Brain microvascular endothelial cell (primary cell): ENCODE measurements at regions not wholly inside any gene's neighbourhood (a gene's known extent, or its start where the extent isn't known, plus 50 kb on each side); places are given as distances from the start of the nearest gene placed in this dataset.

Source experiments
- DNase-seq: peaks from one replicate; pipeline ENCODE4 v3.0.0-alpha.2; 2020
- H3K27ac ChIP-seq: fragments of 250-450 bp; sonication (Bioruptor Pico); 2 replicates; pipeline ENCODE4 v1.5.1; 2020; ENCODE audit warnings: mild to moderate bottlenecking, moderate library complexity
- H3K27me3 ChIP-seq: fragments of 250-450 bp; sonication (Bioruptor Pico); replicated peaks from 2 replicates; pipeline ENCODE4 v1.5.1; 2020; ENCODE audit warnings: mild to moderate bottlenecking
- H3K36me3 ChIP-seq: fragments of 250-450 bp; sonication (Bioruptor Pico); replicated peaks from 2 replicates; pipeline ENCODE4 v1.5.1; 2020; ENCODE audit warnings: mild to moderate bottlenecking
- H3K4me3 ChIP-seq: 2 replicates; pipeline ENCODE4 v1.5.1; 2011; ENCODE audit warnings: low read depth, mild to moderate bottlenecking, control low read depth, low read length, moderate library complexity
- in situ Hi-C: cut with HindIII; loops from 2 replicates; pipeline ENCODE4 v1.10.0; 2017; ENCODE audit warnings: low sequenced_read_pairs, low pct_ligation_motif_present
- TF ChIP-seq, protein P1 (sequence below): IDR thresholded peaks from 2 replicates; pipeline ENCODE4 v1.5.1; 2011; ENCODE audit warnings: low read depth, mild to moderate bottlenecking, moderate library complexity, low read length, control low read depth, inconsistent platforms; ENCODE audit errors: missing control alignments

DNA sequence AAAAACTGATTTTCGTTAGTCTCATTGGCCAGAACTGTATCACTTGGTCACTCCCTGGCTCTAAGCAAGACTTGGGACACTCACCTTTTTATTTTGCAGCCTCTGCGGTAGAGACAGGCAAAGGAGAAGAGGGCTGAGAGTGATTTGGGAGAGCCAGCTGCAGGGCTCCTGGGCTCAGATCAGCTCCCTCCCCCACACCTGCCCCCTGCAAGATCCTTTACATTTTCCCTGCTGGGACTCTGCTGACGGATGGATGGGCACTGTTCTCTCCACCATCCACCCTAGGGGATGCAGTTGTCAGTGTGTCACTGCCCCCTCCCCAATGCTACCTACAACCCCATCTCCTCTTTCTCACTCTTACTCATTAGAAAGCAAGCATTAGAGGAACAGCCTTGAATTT is 301.1 kb upstream of the KAZN start:
- TF ChIP-seq, protein P1, sequence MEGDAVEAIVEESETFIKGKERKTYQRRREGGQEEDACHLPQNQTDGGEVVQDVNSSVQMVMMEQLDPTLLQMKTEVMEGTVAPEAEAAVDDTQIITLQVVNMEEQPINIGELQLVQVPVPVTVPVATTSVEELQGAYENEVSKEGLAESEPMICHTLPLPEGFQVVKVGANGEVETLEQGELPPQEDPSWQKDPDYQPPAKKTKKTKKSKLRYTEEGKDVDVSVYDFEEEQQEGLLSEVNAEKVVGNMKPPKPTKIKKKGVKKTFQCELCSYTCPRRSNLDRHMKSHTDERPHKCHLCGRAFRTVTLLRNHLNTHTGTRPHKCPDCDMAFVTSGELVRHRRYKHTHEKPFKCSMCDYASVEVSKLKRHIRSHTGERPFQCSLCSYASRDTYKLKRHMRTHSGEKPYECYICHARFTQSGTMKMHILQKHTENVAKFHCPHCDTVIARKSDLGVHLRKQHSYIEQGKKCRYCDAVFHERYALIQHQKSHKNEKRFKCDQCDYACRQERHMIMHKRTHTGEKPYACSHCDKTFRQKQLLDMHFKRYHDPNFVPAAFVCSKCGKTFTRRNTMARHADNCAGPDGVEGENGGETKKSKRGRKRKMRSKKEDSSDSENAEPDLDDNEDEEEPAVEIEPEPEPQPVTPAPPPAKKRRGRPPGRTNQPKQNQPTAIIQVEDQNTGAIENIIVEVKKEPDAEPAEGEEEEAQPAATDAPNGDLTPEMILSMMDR, result no peak
- no peaks in the 10 kb centered on the region for H3K36me3 ChIP-seq
- no peak overlapping the region for H3K27ac ChIP-seq
- DNase-seq, result no peak
- H3K4me3 ChIP-seq, result no peak overlapping the region
- no peaks in the 10 kb centered on the region for H3K27me3 ChIP-seq
- in situ Hi-C loops, result no loop called here

DNA sequence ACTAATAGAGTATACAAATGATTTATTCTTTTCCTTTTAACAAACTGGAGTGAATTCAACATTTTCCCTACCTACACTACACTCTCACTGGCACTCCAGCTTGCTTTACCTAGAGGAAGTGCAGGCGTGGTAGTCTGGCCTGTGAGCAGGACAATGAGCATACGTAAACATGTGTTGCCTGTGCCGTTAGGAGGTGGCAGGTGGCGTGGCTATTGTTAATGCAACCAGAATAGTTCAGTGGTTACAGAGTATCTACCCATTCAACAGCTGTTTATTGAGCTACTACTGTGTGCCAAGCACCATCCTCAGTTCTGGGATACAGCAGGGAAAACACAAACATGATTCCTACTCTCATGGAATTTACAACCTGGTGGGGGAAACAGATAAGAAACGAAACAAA is 299.7 kb upstream of the KAZN start:
- TF ChIP-seq, protein P1, result no peak
- no peak for DNase-seq
- in situ Hi-C loops, result no loop called here

DNA sequence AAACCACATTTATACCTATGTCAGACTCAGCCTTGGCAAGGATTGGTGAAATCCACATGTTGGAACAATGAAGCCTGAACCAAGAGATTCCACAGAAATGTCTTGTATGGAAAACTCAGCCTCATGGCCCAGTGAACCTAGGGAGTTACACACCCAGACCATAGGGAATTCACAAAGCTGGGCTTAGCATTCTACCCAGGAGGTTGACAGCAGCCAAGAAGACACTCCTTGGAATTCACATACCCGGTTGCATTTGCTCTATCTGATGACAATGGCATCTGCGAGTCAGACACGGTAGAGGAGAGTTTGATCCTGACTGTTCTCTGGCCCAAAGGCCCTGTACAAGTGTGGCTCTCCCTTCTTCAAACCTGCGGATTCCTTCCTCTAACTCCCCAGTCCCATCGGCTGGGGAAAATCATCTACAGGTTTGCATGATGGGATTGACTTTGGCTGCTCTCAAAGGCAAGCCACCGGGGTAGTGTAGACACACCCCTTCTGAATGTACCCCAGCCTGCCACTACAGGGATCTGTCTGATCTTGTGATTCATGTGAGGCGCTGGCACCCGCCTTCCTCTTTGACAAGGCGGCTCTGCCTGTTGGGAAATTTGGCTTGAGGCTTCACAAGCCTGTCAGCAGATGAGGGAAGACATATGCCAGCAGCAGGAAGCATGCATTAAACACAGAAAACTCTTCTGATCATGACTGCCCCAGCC is 297.3 kb upstream of the KAZN start:
- DNase-seq, result no peak
- no peaks in the 10 kb centered on the region for H3K36me3 ChIP-seq
- no peak overlapping the region for H3K27ac ChIP-seq
- no peak overlapping the region for H3K4me3 ChIP-seq
- in situ Hi-C loops, result no loop called here
- no peaks in the 10 kb centered on the region for H3K27me3 ChIP-seq
- TF ChIP-seq, protein P1, result no peak

More for the DNA sequence above, 299.7 kb upstream of the KAZN start:
- H3K27me3 ChIP-seq, result no peaks in the 10 kb centered on the region
- no peak overlapping the region for H3K27ac ChIP-seq
- no peaks in the 10 kb centered on the region for H3K36me3 ChIP-seq
- H3K4me3 ChIP-seq, result no peak overlapping the region

DNA sequence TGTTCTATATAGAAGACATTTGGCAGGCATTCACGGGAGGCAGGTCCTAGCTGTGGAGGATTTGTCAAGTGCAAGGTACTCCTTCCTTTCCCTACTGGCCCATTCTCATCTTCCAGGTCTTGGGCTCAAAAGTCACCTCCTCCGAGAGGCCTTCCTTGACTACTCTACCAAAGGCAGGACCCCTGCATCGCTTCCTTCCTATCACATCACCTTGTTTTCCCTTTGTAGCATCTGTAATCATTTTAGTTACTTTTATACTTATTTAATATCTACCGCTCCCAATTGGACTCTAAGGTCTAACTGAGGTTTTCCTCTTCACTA is 296.8 kb upstream of the KAZN start:
- no peak for DNase-seq
- no peak overlapping the region for H3K4me3 ChIP-seq
- no peaks in the 10 kb centered on the region for H3K27me3 ChIP-seq
- in situ Hi-C loops, result no loop called here
- TF ChIP-seq, protein P1, result no peak
- no peak overlapping the region for H3K27ac ChIP-seq
- no peaks in the 10 kb centered on the region for H3K36me3 ChIP-seq

DNA sequence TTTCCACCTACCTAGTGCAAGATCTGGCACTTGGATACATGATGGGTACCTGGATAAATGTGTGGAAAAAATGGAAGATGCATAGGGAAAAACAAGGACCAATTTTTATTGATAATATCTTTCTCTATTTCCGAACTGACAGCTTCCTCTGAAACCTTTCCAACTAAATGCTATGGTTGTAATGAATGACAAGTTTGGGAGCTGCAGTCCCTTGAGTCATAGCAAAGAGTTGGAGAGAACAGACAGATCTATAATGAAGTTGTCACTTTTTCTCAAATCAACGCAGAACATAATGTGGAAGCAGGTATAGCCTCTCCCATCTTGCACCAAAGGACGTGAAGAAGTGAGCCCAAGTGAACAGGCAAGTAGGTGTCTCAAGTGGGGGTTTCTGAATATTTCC is 296.5 kb upstream of the KAZN start:
- TF ChIP-seq, protein P1, result no peak
- no peak for DNase-seq
- in situ Hi-C loops, result no loop called here

DNA sequence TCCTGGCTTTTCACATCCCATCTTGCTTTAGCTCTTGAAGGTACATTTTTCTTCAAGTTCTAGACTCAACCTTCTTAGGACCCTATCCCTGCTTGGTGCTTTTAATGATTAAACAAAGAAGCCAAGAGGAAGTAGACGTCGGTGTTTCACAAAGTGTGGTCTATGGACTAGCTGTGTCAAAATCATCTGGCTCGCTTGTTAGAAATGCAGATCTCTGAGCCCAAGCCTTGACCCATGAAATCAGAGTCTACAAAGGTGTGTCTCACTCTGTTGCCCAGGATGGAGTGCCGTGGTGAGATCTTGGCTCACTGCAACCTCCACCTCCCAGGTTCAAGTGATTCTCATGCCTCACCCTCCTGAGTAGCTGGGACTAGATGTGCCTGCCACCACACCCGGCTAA is 295.5 kb upstream of the KAZN start:
- TF ChIP-seq, protein P1, result no peak
- DNase-seq, result no peak
- in situ Hi-C loops, result no loop called here

More for the DNA sequence above, 296.5 kb upstream of the KAZN start:
- Histone ChIP-seq H3K4me3 (no peak overlapping the region), H3K27ac (no peak overlapping the region), H3K27me3 (no peaks in the 10 kb centered on the region), H3K36me3 (no peaks in the 10 kb centered on the region)

More for the DNA sequence above, 295.5 kb upstream of the KAZN start:
- Histone ChIP-seq H3K27ac (no peak overlapping the region), H3K36me3 (no peaks in the 10 kb centered on the region), H3K27me3 (no peaks in the 10 kb centered on the region), H3K4me3 (no peak overlapping the region)
